Endothelial cell of umbilical vein (primary cell): ENCODE measurements at regions not wholly inside any gene's neighbourhood (a gene's known extent, or its start where the extent isn't known, plus 50 kb on each side); places are given as distances from the start of the nearest gene placed in this dataset.

Experiments used
- BruUV-seq: library from RNA; stranded (reverse); fragments of 400-500 nt; replicated peaks from 2 replicates; lab custom pipeline; 2021; lab: Mats Ljungman, UMichigan
- CTCF ChIA-PET: fragments of 300-600, 350-600 bp; sonication (Branson Sonifier 250); formaldehyde crosslinking; loops from one replicate; lab custom pipeline; 2021; ENCODE audit warnings: antibody characterized with exemption, inconsistent platforms; lab: Charles Lee
- POLR2A ChIA-PET: fragments of 300-600, 350-600 bp; sonication (Branson Sonifier 250); formaldehyde crosslinking; loops from one replicate; lab custom pipeline; 2021; ENCODE audit warnings: antibody characterized with exemption, inconsistent platforms; lab: Charles Lee
- DNase-seq: peaks from one replicate; pipeline ENCODE4 v3.0.0-alpha.2; 2011; ENCODE audit warnings: low read depth, low spot score
- FAIRE-seq: peaks from 2 replicates; lab custom pipeline; 2011; peaks lifted over from hg19 to GRCh38; lab: Jason Lieb, UNC
- H2AFZ ChIP-seq: 2 replicates; pipeline ENCODE4 v1.6.0; 2012; ENCODE audit warnings: low read depth, low read length, control low read depth, inconsistent platforms
- H3K27ac ChIP-seq: 2 replicates; pipeline ENCODE4 v1.5.1; 2011; ENCODE audit warnings: low read depth, mild to moderate bottlenecking, control low read depth, low read length, moderate library complexity; ENCODE audit not compliant: insufficient read depth
- H3K27me3 ChIP-seq, 2 experiments: 2 replicates each; pipeline versions ENCODE4 v1.6.0 to v1.6.1; 2011; ENCODE audit warnings: low read length in 2 of 2, mixed read lengths in 1 of 2; ENCODE audit not compliant: control insufficient read depth in 2 of 2, insufficient read depth in 2 of 2
- H3K36me3 ChIP-seq, 2 experiments: 2 replicates in 1 of 2; 3 replicates in 1 of 2; pipeline ENCODE4 v1.5.1; 2011; ENCODE audit warnings: low read length in 2 of 2, mild to moderate bottlenecking in 1 of 2, moderate library complexity in 1 of 2; ENCODE audit not compliant: control insufficient read depth in 2 of 2, insufficient read depth in 2 of 2; ENCODE audit errors: extremely low read depth in 1 of 2
- H3K4me1 ChIP-seq: 3 replicates; pipeline ENCODE4 v1.5.1; 2011; ENCODE audit warnings: mild to moderate bottlenecking, low read length; ENCODE audit not compliant: control insufficient read depth, insufficient read depth; ENCODE audit errors: extremely low read depth
- H3K4me2 ChIP-seq: 2 replicates; pipeline ENCODE4 v1.6.1; 2011; ENCODE audit warnings: low read length, control low read depth, mixed read lengths; ENCODE audit not compliant: insufficient read depth
- H3K4me3 ChIP-seq, 3 experiments: fragments of 200-600 bp in 1 of 3; sonication (generic), shearing (Covaris generic) in 1 of 3; replicated peaks in 1 of 3; 2 replicates each; pipeline ENCODE4 v1.5.1; 2011 to 2016; ENCODE audit warnings: control low read depth in 3 of 3, low read length in 3 of 3, mild to moderate bottlenecking in 2 of 3, inconsistent platforms in 1 of 3, low read depth in 1 of 3, moderate library complexity in 1 of 3; ENCODE audit not compliant: insufficient read depth in 1 of 3
- H3K79me2 ChIP-seq: 2 replicates; pipeline ENCODE4 v1.6.0; 2012; ENCODE audit warnings: low read length, inconsistent platforms; ENCODE audit not compliant: control insufficient read depth, insufficient read depth
- H3K9ac ChIP-seq: replicated peaks from 2 replicates; pipeline ENCODE3; 2011; ENCODE audit warnings: low read length, control low read depth; ENCODE audit not compliant: insufficient read depth; ENCODE audit errors: extremely low read depth
- H3K9me1 ChIP-seq: replicated peaks from 3 replicates; pipeline ENCODE4 v1.6.0; 2011; ENCODE audit warnings: mild to moderate bottlenecking, low read length; ENCODE audit not compliant: control insufficient read depth, insufficient read depth; ENCODE audit errors: extremely low read depth
- H3K9me3 ChIP-seq: replicated peaks from 2 replicates; pipeline ENCODE4 v1.5.1; 2012; ENCODE audit warnings: low read length, inconsistent platforms; ENCODE audit not compliant: control insufficient read depth, insufficient read depth
- H4K20me1 ChIP-seq: replicated peaks from 2 replicates; pipeline ENCODE3; 2011; ENCODE audit warnings: mild to moderate bottlenecking, low read length; ENCODE audit not compliant: control insufficient read depth, insufficient read depth; ENCODE audit errors: extremely low read depth
- CTCF ChIP-seq, 2 donors: IDR thresholded peaks; 1 replicate in 1 of 2; 2 replicates in 1 of 2; pipeline ENCODE4 v1.5.1; 2011; ENCODE audit warnings: low read length in 2 of 2, mild to moderate bottlenecking in 2 of 2, moderate library complexity in 2 of 2, control low read depth in 1 of 2, inconsistent platforms in 1 of 2, low read depth in 1 of 2; ENCODE audit not compliant: insufficient read depth in 1 of 2; ENCODE audit errors: extremely low read depth in 1 of 2
- EZH2 ChIP-seq: IDR thresholded peaks from 2 replicates; pipeline ENCODE4 v1.6.1; 2012; ENCODE audit warnings: borderline replicate concordance, low read depth, mild to moderate bottlenecking, moderate library complexity, low read length, inconsistent platforms; ENCODE audit not compliant: severe bottlenecking
- FOS ChIP-seq: IDR thresholded peaks from 2 replicates; pipeline ENCODE4 v1.6.1; 2011; ENCODE audit warnings: mild to moderate bottlenecking, low read length, moderate library complexity, borderline replicate concordance; ENCODE audit not compliant: insufficient read depth
- GATA2 ChIP-seq: IDR thresholded peaks from 2 replicates; pipeline ENCODE4 v1.7.0; 2011; ENCODE audit warnings: low read depth, mild to moderate bottlenecking, moderate library complexity, mixed read lengths, low read length; ENCODE audit not compliant: insufficient read length, insufficient read depth
- JUN ChIP-seq: IDR thresholded peaks from 2 replicates; pipeline ENCODE4 v1.6.1; 2011; ENCODE audit warnings: borderline replicate concordance, low read depth; ENCODE audit not compliant: insufficient read length, insufficient read depth
- MAX ChIP-seq: IDR thresholded peaks from 2 replicates; pipeline ENCODE4 v1.6.1; 2011; ENCODE audit not compliant: insufficient read depth, insufficient read length
- MYC ChIP-seq: IDR thresholded peaks from one replicate; pipeline ENCODE4 v1.6.1; 2011; ENCODE audit warnings: mild to moderate bottlenecking, low read depth, low read length
- POLR2A ChIP-seq: IDR thresholded peaks from 2 replicates; pipeline ENCODE4 v1.6.1; 2012; ENCODE audit warnings: low read depth, mild to moderate bottlenecking, control low read depth, low read length
- POLR2AphosphoS5 ChIP-seq: IDR thresholded peaks from 2 replicates; pipeline ENCODE4 v1.6.1; 2012; ENCODE audit warnings: low read depth, mild to moderate bottlenecking, control low read depth, low read length, moderate library complexity; ENCODE audit not compliant: insufficient read depth
- dilution Hi-C: fragments of 300-500 bp; cut with MboI; formaldehyde crosslinking; loops from one replicate; pipeline ENCODE4 v1.15.0; 2019; ENCODE audit warnings: low sequenced_read_pairs; ENCODE audit not compliant: extremely low pct_ligation_motif_present
- intact Hi-C: fragments of 100-400 bp; cut with micrococcal nuclease; formaldehyde crosslinking; loops from one replicate; pipeline ENCODE4 v1.10.0; 2022

DNA sequence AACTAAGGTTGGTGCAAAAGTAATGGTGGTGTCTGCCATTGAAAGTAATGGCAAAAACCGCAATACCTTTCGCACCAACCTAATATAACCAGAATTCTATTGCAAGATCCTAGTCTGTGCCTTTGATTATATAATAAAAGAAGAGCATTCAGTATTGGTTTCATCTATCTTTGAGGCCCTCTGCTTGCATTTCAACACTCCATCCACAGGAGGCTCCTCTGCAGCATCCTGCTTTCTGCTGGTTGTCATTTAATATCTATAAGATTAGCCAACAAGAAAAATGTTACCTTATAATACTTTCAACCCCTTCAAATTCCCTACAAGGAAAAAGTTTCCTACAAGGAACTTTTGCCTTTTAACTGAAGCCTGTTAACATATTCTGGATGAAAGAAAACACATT, 139.2 kb downstream of the CDCA7 start:
- H3K27ac ChIP-seq, result no peak overlapping the region
- peaks cover 0 to 2% of the 10 kb centered on the region in 2 experiments for H3K27me3 ChIP-seq
- no peak for FAIRE-seq
- CTCF ChIA-PET, result no interaction called here
- dilution Hi-C loops (no loop called here), intact Hi-C loops (no loop called here)
- no peaks in the 10 kb centered on the region for H3K9me3 ChIP-seq
- POLR2A ChIA-PET, result no interaction called here
- H3K4me1 ChIP-seq, result no peaks in the 10 kb centered on the region
- no peaks in the 10 kb centered on the region for H3K36me3 ChIP-seq
- no peak for TF ChIP-seq GATA2
- no peak for TF ChIP-seq CTCF (IDR thresholded peaks at IDR 0.05; ENCODE audit: extremely low read depth in 1 of 2, insufficient read depth in 1 of 2, low read depth in 1 of 2, low read length in 2 of 2)
- no peak for TF ChIP-seq POLR2AphosphoS5
- no peak for TF ChIP-seq EZH2
- no peak for TF ChIP-seq JUN
- TF ChIP-seq MAX, result no peak
- no peak for TF ChIP-seq FOS
- TF ChIP-seq POLR2A, result no peak
- no peak for TF ChIP-seq MYC
- no peaks in the 10 kb centered on the region for H4K20me1 ChIP-seq
- no peaks in the 10 kb centered on the region for H3K9me1 ChIP-seq
- H3K4me2 ChIP-seq, result no peak overlapping the region
- BruUV-seq, result no TSS peak
- H2AFZ ChIP-seq, result no peak overlapping the region
- no peak overlapping the region for H3K9ac ChIP-seq
- H3K79me2 ChIP-seq, result no peaks in the 10 kb centered on the region
- H3K4me3 ChIP-seq, result no peak overlapping the region
- DNase-seq, result no peak
